ENCODE measurements at regions not wholly inside any gene's neighbourhood (a gene's known extent, or its start where the extent isn't known, plus 50 kb on each side); places are given as distances from the start of the nearest gene placed in this dataset.
A peak's percentile ranks its signal among the peaks of the same experiment; 100 is the strongest.

GRCh38 chr1:177784409-177784808 lies 185.4 kb downstream of the SEC16B start:
- Mint-ChIP-seq H3K36me3 (ENCODE audit: low read depth, unreplicated experiment) (peaks cover 3% of the 10 kb centered on the region), H3K27ac (ENCODE audit: unreplicated experiment) (no peak overlapping the region), H3K4me3 (ENCODE audit: unreplicated experiment) (no peak overlapping the region), H3K9me3 (ENCODE audit: unreplicated experiment) (no peaks in the 10 kb centered on the region), H3K27me3 (ENCODE audit: unreplicated experiment) (peaks cover 2% of the 10 kb centered on the region), H3K4me1 (ENCODE audit: unreplicated experiment) (peaks cover 5% of the 10 kb centered on the region)
- no peak for DNase-seq (ENCODE audit: low spot score)
- no peak for TF ChIP-seq CTCF (IDR thresholded peaks at IDR 0.05; ENCODE audit: unreplicated experiment)

GRCh38 chr1:177783051-177783450 lies 186.8 kb downstream of the SEC16B start:
- TF ChIP-seq CTCF (IDR thresholded peaks at IDR 0.05; ENCODE audit: unreplicated experiment), result no peak
- no peak for DNase-seq (ENCODE audit: low spot score)
- no peaks in the 10 kb centered on the region for H3K9me3 Mint-ChIP-seq (ENCODE audit: unreplicated experiment)
- peaks cover 3% of the 10 kb centered on the region for H3K36me3 Mint-ChIP-seq (ENCODE audit: low read depth, unreplicated experiment)
- H3K27me3 Mint-ChIP-seq (ENCODE audit: unreplicated experiment), result peaks cover 2% of the 10 kb centered on the region
- peaks cover 5% of the 10 kb centered on the region for H3K4me1 Mint-ChIP-seq (ENCODE audit: unreplicated experiment)
- no peak overlapping the region for H3K27ac Mint-ChIP-seq (ENCODE audit: unreplicated experiment)
- no peak overlapping the region for H3K4me3 Mint-ChIP-seq (ENCODE audit: unreplicated experiment)

GRCh38 chr1:177780096-177780700 lies 189.7 kb downstream of the SEC16B start:
- no peaks in the 10 kb centered on the region for H3K36me3 Mint-ChIP-seq (ENCODE audit: low read depth, unreplicated experiment)
- TF ChIP-seq CTCF (IDR thresholded peaks at IDR 0.05; ENCODE audit: unreplicated experiment), result peak; percentile 30
- no peak overlapping the region for H3K4me3 Mint-ChIP-seq (ENCODE audit: unreplicated experiment)
- no peaks in the 10 kb centered on the region for H3K9me3 Mint-ChIP-seq (ENCODE audit: unreplicated experiment)
- DNase-seq (ENCODE audit: low spot score), result peak; percentile 10
- no peak overlapping the region for H3K27ac Mint-ChIP-seq (ENCODE audit: unreplicated experiment)
- H3K27me3 Mint-ChIP-seq (ENCODE audit: unreplicated experiment), result peaks cover 2% of the 10 kb centered on the region
- peaks cover 5% of the 10 kb centered on the region for H3K4me1 Mint-ChIP-seq (ENCODE audit: unreplicated experiment)

GRCh38 chr1:177779166-177779965 lies 190.5 kb downstream of the SEC16B start:
- Mint-ChIP-seq H3K9me3 (ENCODE audit: unreplicated experiment) (no peaks in the 10 kb centered on the region), H3K27me3 (ENCODE audit: unreplicated experiment) (peaks cover 2% of the 10 kb centered on the region), H3K27ac (ENCODE audit: unreplicated experiment) (no peak overlapping the region), H3K4me3 (ENCODE audit: unreplicated experiment) (no peak overlapping the region), H3K36me3 (ENCODE audit: low read depth, unreplicated experiment) (no peaks in the 10 kb centered on the region), H3K4me1 (ENCODE audit: unreplicated experiment) (no peaks in the 10 kb centered on the region)
- no peak for TF ChIP-seq CTCF (IDR thresholded peaks at IDR 0.05; ENCODE audit: unreplicated experiment)
- no peak for DNase-seq (ENCODE audit: low spot score)

GRCh38 chr1:177775924-177776323 lies 193.9 kb downstream of the SEC16B start:
- DNase-seq (ENCODE audit: low spot score), result no peak
- Mint-ChIP-seq H3K4me1 (ENCODE audit: unreplicated experiment) (no peaks in the 10 kb centered on the region), H3K9me3 (ENCODE audit: unreplicated experiment) (no peaks in the 10 kb centered on the region), H3K36me3 (ENCODE audit: low read depth, unreplicated experiment) (no peaks in the 10 kb centered on the region), H3K27me3 (ENCODE audit: unreplicated experiment) (peaks cover 2% of the 10 kb centered on the region), H3K27ac (ENCODE audit: unreplicated experiment) (no peak overlapping the region), H3K4me3 (ENCODE audit: unreplicated experiment) (no peak overlapping the region)
- TF ChIP-seq CTCF (IDR thresholded peaks at IDR 0.05; ENCODE audit: unreplicated experiment), result no peak
